ENCODE measurements at regions not wholly inside any gene's neighbourhood (a gene's known extent, or its start where the extent isn't known, plus 50 kb on each side); places are given as distances from the start of the nearest gene placed in this dataset.

- ATAC-seq (replicated peaks in 1 of 2) = no peak
- H3K36me3 Mint-ChIP-seq (ENCODE audit: insufficient read depth in 2 of 2) = no peaks in the 10 kb centered on the region
- no peaks in the 10 kb centered on the region for H3K9me3 Mint-ChIP-seq
- H3K4me3 Mint-ChIP-seq = no peak overlapping the region
- no peak for DNase-seq
- no peak overlapping the region for H3K27ac Mint-ChIP-seq
- peaks cover 19% of the 10 kb centered on the region for H3K27me3 Mint-ChIP-seq (ENCODE audit: low read depth)
- no peaks in the 10 kb centered on the region for H3K4me1 Mint-ChIP-seq (ENCODE audit: low read depth)
These were observed 294.4 kb upstream of the NR5A2 start for GRCh38 chr1:199733125-199733524.

- Mint-ChIP-seq H3K27ac (no peak overlapping the region), H3K4me3 (no peak overlapping the region), H3K4me1 (ENCODE audit: low read depth) (no peaks in the 10 kb centered on the region), H3K36me3 (ENCODE audit: insufficient read depth in 2 of 2) (no peaks in the 10 kb centered on the region), H3K27me3 (ENCODE audit: low read depth) (peaks cover 15% of the 10 kb centered on the region), H3K9me3 (no peaks in the 10 kb centered on the region)
- ATAC-seq (replicated peaks in 1 of 2) (no peak), DNase-seq (no peak)
These were observed 293.3 kb upstream of the NR5A2 start for GRCh38 chr1:199734186-199734585.

GRCh38 chr1:199735660-199736059, 291.9 kb upstream of the NR5A2 start:
- H3K27ac Mint-ChIP-seq = no peak overlapping the region
- no peak for DNase-seq
- no peaks in the 10 kb centered on the region for H3K4me1 Mint-ChIP-seq (ENCODE audit: low read depth)
- peaks cover 10% of the 10 kb centered on the region for H3K27me3 Mint-ChIP-seq (ENCODE audit: low read depth)
- ATAC-seq (replicated peaks in 1 of 2) = no peak
- H3K4me3 Mint-ChIP-seq = no peak overlapping the region
- H3K9me3 Mint-ChIP-seq = no peaks in the 10 kb centered on the region
- no peaks in the 10 kb centered on the region for H3K36me3 Mint-ChIP-seq (ENCODE audit: insufficient read depth in 2 of 2)

- H3K9me3 Mint-ChIP-seq = no peaks in the 10 kb centered on the region
- DNase-seq (no peak), ATAC-seq (replicated peaks in 1 of 2) (no peak)
- no peak overlapping the region for H3K4me3 Mint-ChIP-seq
- H3K36me3 Mint-ChIP-seq (ENCODE audit: insufficient read depth in 2 of 2) = no peaks in the 10 kb centered on the region
- H3K27ac Mint-ChIP-seq = no peak overlapping the region
- peaks cover 5% of the 10 kb centered on the region for H3K27me3 Mint-ChIP-seq (ENCODE audit: low read depth)
- H3K4me1 Mint-ChIP-seq (ENCODE audit: low read depth) = no peaks in the 10 kb centered on the region
These were observed 290.9 kb upstream of the NR5A2 start for GRCh38 chr1:199736646-199737045.

- no peaks in the 10 kb centered on the region for H3K36me3 Mint-ChIP-seq (ENCODE audit: insufficient read depth in 2 of 2)
- H3K4me1 Mint-ChIP-seq (ENCODE audit: low read depth) = no peaks in the 10 kb centered on the region
- ATAC-seq (replicated peaks in 1 of 2) (no peak), DNase-seq (no peak)
- peaks cover 27% of the 10 kb centered on the region for H3K27me3 Mint-ChIP-seq (ENCODE audit: low read depth)
- H3K27ac Mint-ChIP-seq = no peak overlapping the region
- H3K9me3 Mint-ChIP-seq = no peaks in the 10 kb centered on the region
- no peak overlapping the region for H3K4me3 Mint-ChIP-seq
These were observed 285.9 kb upstream of the NR5A2 start for GRCh38 chr1:199741586-199741985.

- DNase-seq (peak; percentile 1 to 2), ATAC-seq (replicated peaks in 1 of 2) (peak; percentile 37 to 53)
- Mint-ChIP-seq H3K27ac (no peak overlapping the region), H3K4me1 (ENCODE audit: low read depth) (no peaks in the 10 kb centered on the region), H3K9me3 (no peaks in the 10 kb centered on the region), H3K4me3 (no peak overlapping the region), H3K36me3 (ENCODE audit: insufficient read depth in 2 of 2) (no peaks in the 10 kb centered on the region), H3K27me3 (ENCODE audit: low read depth) (peaks cover 36% of the 10 kb centered on the region)
These were observed 285.0 kb upstream of the NR5A2 start for GRCh38 chr1:199742547-199742946.

GRCh38 chr1:199743227-199743626, 284.3 kb upstream of the NR5A2 start:
- Mint-ChIP-seq H3K27ac (no peak overlapping the region), H3K9me3 (no peaks in the 10 kb centered on the region), H3K27me3 (ENCODE audit: low read depth) (peaks cover 42% of the 10 kb centered on the region), H3K4me3 (no peak overlapping the region), H3K36me3 (ENCODE audit: insufficient read depth in 2 of 2) (no peaks in the 10 kb centered on the region), H3K4me1 (ENCODE audit: low read depth) (no peaks in the 10 kb centered on the region)
- no peak for ATAC-seq (replicated peaks in 1 of 2)
- no peak for DNase-seq

- Mint-ChIP-seq H3K27me3 (ENCODE audit: low read depth) (peaks cover 39% of the 10 kb centered on the region), H3K4me3 (no peak overlapping the region), H3K36me3 (ENCODE audit: insufficient read depth in 2 of 2) (no peaks in the 10 kb centered on the region), H3K27ac (no peak overlapping the region), H3K4me1 (ENCODE audit: low read depth) (no peaks in the 10 kb centered on the region), H3K9me3 (no peaks in the 10 kb centered on the region)
- no peak for DNase-seq
- no peak for ATAC-seq (replicated peaks in 1 of 2)
These were observed 280.7 kb upstream of the NR5A2 start for GRCh38 chr1:199746666-199747384.

GRCh38 chr1:199747984-199748383, 279.5 kb upstream of the NR5A2 start:
- Mint-ChIP-seq H3K9me3 (no peaks in the 10 kb centered on the region), H3K27ac (no peak overlapping the region), H3K4me1 (ENCODE audit: low read depth) (no peaks in the 10 kb centered on the region)

GRCh38 chr1:199751506-199751905, 276.0 kb upstream of the NR5A2 start:
- H3K27me3 Mint-ChIP-seq (ENCODE audit: low read depth) = peaks cover 33% of the 10 kb centered on the region
- no peak overlapping the region for H3K4me3 Mint-ChIP-seq
- H3K36me3 Mint-ChIP-seq (ENCODE audit: insufficient read depth in 2 of 2) = no peaks in the 10 kb centered on the region
- H3K4me1 Mint-ChIP-seq (ENCODE audit: low read depth) = no peaks in the 10 kb centered on the region
- DNase-seq = no peak
- no peaks in the 10 kb centered on the region for H3K9me3 Mint-ChIP-seq
- ATAC-seq (replicated peaks in 1 of 2) = no peak
- no peak overlapping the region for H3K27ac Mint-ChIP-seq

More at GRCh38 chr1:199747984-199748383, 279.5 kb upstream of the NR5A2 start:
- H3K27me3 Mint-ChIP-seq (ENCODE audit: low read depth) = peaks cover 39% of the 10 kb centered on the region
- no peaks in the 10 kb centered on the region for H3K36me3 Mint-ChIP-seq (ENCODE audit: insufficient read depth in 2 of 2)
- ATAC-seq (replicated peaks in 1 of 2) = no peak
- no peak for DNase-seq
- no peak overlapping the region for H3K4me3 Mint-ChIP-seq

- H3K4me3 Mint-ChIP-seq = no peak overlapping the region
- peaks cover 35% of the 10 kb centered on the region for H3K27me3 Mint-ChIP-seq (ENCODE audit: low read depth)
- ATAC-seq (replicated peaks in 1 of 2) (no peak), DNase-seq (no peak)
- H3K4me1 Mint-ChIP-seq (ENCODE audit: low read depth) = no peaks in the 10 kb centered on the region
- no peaks in the 10 kb centered on the region for H3K36me3 Mint-ChIP-seq (ENCODE audit: insufficient read depth in 2 of 2)
- H3K9me3 Mint-ChIP-seq = no peaks in the 10 kb centered on the region
- no peak overlapping the region for H3K27ac Mint-ChIP-seq
These were observed 275.4 kb upstream of the NR5A2 start for GRCh38 chr1:199751962-199752687.

GRCh38 chr1:199752688-199753027, 274.9 kb upstream of the NR5A2 start:
- DNase-seq (no peak), ATAC-seq (replicated peaks in 1 of 2) (no peak)
- peaks cover 35% of the 10 kb centered on the region for H3K27me3 Mint-ChIP-seq (ENCODE audit: low read depth)
- H3K4me3 Mint-ChIP-seq = no peak overlapping the region
- no peaks in the 10 kb centered on the region for H3K9me3 Mint-ChIP-seq
- no peak overlapping the region for H3K27ac Mint-ChIP-seq
- H3K4me1 Mint-ChIP-seq (ENCODE audit: low read depth) = no peaks in the 10 kb centered on the region
- no peaks in the 10 kb centered on the region for H3K36me3 Mint-ChIP-seq (ENCODE audit: insufficient read depth in 2 of 2)

GRCh38 chr1:199753513-199753912, 274.0 kb upstream of the NR5A2 start:
- ATAC-seq (replicated peaks in 1 of 2) = no peak

GRCh38 chr1:199756066-199756465, 271.4 kb upstream of the NR5A2 start:
- no peaks in the 10 kb centered on the region for H3K36me3 Mint-ChIP-seq (ENCODE audit: insufficient read depth in 2 of 2)
- DNase-seq = no peak
- no peak overlapping the region for H3K27ac Mint-ChIP-seq
- H3K9me3 Mint-ChIP-seq = no peaks in the 10 kb centered on the region
- no peak for ATAC-seq (replicated peaks in 1 of 2)
- H3K4me1 Mint-ChIP-seq (ENCODE audit: low read depth) = no peaks in the 10 kb centered on the region
- no peak overlapping the region for H3K4me3 Mint-ChIP-seq
- H3K27me3 Mint-ChIP-seq (ENCODE audit: low read depth) = peaks cover 41% of the 10 kb centered on the region

More at GRCh38 chr1:199753513-199753912, 274.0 kb upstream of the NR5A2 start:
- Mint-ChIP-seq H3K36me3 (ENCODE audit: insufficient read depth in 2 of 2) (no peaks in the 10 kb centered on the region), H3K4me1 (ENCODE audit: low read depth) (no peaks in the 10 kb centered on the region), H3K27me3 (ENCODE audit: low read depth) (peaks cover 34% of the 10 kb centered on the region), H3K9me3 (no peaks in the 10 kb centered on the region), H3K4me3 (no peak overlapping the region), H3K27ac (no peak overlapping the region)
- no peak for DNase-seq
